Astrocyte (in vitro differentiated cells and primary cell): ENCODE measurements at regions not wholly inside any gene's neighbourhood (a gene's known extent, or its start where the extent isn't known, plus 50 kb on each side); places are given as distances from the start of the nearest gene placed in this dataset.

Experiments used
- DNase-seq: peaks from one replicate; pipeline ENCODE4 v3.0.0-alpha.2; 2010; ENCODE audit warnings: low read depth
- FAIRE-seq: peaks from 2 replicates; lab custom pipeline; 2011; peaks lifted over from hg19 to GRCh38; lab: Jason Lieb, UNC
- H2AFZ ChIP-seq: 2 replicates; pipeline ENCODE4 v1.6.0; 2012; ENCODE audit warnings: low read depth, low read length, inconsistent platforms
- H3K27ac ChIP-seq: 2 replicates; pipeline ENCODE4 v1.5.1; 2011; ENCODE audit warnings: low read depth, low read length, inconsistent platforms
- H3K27me3 ChIP-seq: 2 replicates; pipeline ENCODE4 v1.6.0; 2011; ENCODE audit warnings: low read length, inconsistent platforms; ENCODE audit not compliant: insufficient read depth
- H3K36me3 ChIP-seq: 2 replicates; pipeline ENCODE4 v1.5.1; 2011; ENCODE audit warnings: low read length, inconsistent platforms; ENCODE audit not compliant: insufficient read depth
- H3K4me1 ChIP-seq: 2 replicates; pipeline ENCODE4 v1.5.1; 2011; ENCODE audit warnings: low read length, inconsistent platforms; ENCODE audit not compliant: insufficient read depth
- H3K4me2 ChIP-seq: 2 replicates; pipeline ENCODE4 v1.6.0; 2012; ENCODE audit warnings: low read length, inconsistent platforms
- H3K4me3 ChIP-seq: 2 replicates; pipeline ENCODE4 v1.5.1; 2011; ENCODE audit warnings: low read depth, mild to moderate bottlenecking, low read length, inconsistent platforms; ENCODE audit not compliant: insufficient read depth
- H3K79me2 ChIP-seq: 2 replicates; pipeline ENCODE4 v1.6.0; 2012; ENCODE audit warnings: mild to moderate bottlenecking, low read length, inconsistent platforms; ENCODE audit not compliant: insufficient read depth
- H3K9ac ChIP-seq: 2 replicates; pipeline ENCODE4 v1.6.0; 2012; ENCODE audit warnings: mild to moderate bottlenecking, low read length, inconsistent platforms
- H3K9me3 ChIP-seq: 2 replicates; pipeline ENCODE4 v1.5.1; 2012; ENCODE audit warnings: low read depth, mild to moderate bottlenecking, low read length, inconsistent platforms; ENCODE audit not compliant: insufficient read depth
- H4K20me1 ChIP-seq: 2 replicates; pipeline ENCODE4 v1.6.0; 2012; ENCODE audit warnings: low read length, inconsistent platforms; ENCODE audit not compliant: insufficient read depth
- H3K27ac Mint-ChIP-seq: one replicate; pipeline ENCODE4 v1.8.0; 2021; ENCODE audit warnings: mild to moderate bottlenecking, mixed read lengths; ENCODE audit not compliant: unreplicated experiment
- H3K27me3 Mint-ChIP-seq: one replicate; pipeline ENCODE4 v1.8.0; 2021; ENCODE audit warnings: low read depth, mixed read lengths; ENCODE audit not compliant: unreplicated experiment
- H3K36me3 Mint-ChIP-seq: one replicate; pipeline ENCODE4 v1.8.0; 2021; ENCODE audit warnings: low read depth, mixed read lengths; ENCODE audit not compliant: unreplicated experiment
- H3K4me1 Mint-ChIP-seq: one replicate; pipeline ENCODE4 v1.8.0; 2021; ENCODE audit warnings: low read depth, mixed read lengths; ENCODE audit not compliant: unreplicated experiment
- H3K4me3 Mint-ChIP-seq: one replicate; pipeline ENCODE4 v1.8.0; 2021; ENCODE audit warnings: mild to moderate bottlenecking, moderate library complexity, mixed read lengths; ENCODE audit not compliant: unreplicated experiment
- H3K9me3 Mint-ChIP-seq: one replicate; pipeline ENCODE4 v1.8.0; 2021; ENCODE audit warnings: mild to moderate bottlenecking, mixed read lengths; ENCODE audit not compliant: unreplicated experiment
- EZH2 ChIP-seq: IDR thresholded peaks from 2 replicates; pipeline ENCODE4 v1.6.1; 2012; ENCODE audit warnings: mild to moderate bottlenecking, low read length, inconsistent platforms; ENCODE audit not compliant: insufficient read depth
- TF ChIP-seq, protein P1 (sequence below): IDR thresholded peaks from 2 replicates; pipeline ENCODE4 v1.5.1; 2011; ENCODE audit warnings: low read depth, mild to moderate bottlenecking, inconsistent platforms, low read length, moderate library complexity; ENCODE audit not compliant: insufficient read depth

DNA sequence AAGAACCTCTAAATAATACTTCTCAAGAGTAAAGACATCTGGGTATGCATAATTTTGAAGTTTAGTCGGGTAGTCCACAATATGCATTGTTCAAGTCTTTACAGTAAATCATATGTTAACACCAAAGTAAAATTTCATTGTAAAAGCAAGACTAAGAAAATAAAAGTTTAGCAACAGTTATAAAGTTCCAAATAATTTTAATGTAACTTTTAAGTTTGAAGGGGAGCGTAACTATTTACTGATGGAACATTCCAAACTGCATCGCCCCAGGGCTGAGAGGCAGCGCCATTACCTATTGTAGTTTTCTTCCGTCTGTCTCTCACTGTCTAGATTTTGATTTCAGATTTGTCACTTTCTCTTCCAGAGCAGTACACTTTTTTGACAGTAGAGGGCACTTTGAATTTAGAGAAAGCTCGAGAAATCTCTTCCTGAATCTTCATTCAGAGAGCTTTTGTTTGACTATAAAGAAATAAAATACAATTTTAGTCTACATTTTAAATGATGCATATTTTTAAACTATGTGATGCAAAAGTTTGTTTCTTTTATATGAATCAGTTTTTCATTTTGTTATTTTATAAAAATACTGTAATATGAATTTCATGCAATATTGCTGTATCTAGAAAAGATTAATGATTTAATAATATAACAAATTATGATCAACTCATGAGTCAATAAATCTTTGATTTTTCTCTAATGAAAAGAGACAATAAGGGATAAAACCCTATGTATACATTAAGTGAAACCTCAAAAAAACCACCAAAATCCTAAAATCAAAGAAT lies 389.8 kb downstream of the FIGN start:
- Histone ChIP-seq H2AFZ (peak overlapping the region; percentile 45), H3K27me3 (no peaks in the 10 kb centered on the region), H4K20me1 (no peaks in the 10 kb centered on the region), H3K4me1 (peaks cover 33% of the 10 kb centered on the region), H3K27ac (no peak overlapping the region), H3K9me3 (no peaks in the 10 kb centered on the region), H3K4me3 (no peak overlapping the region), H3K9ac (peak overlapping the region; percentile 41), H3K4me2 (peak overlapping the region; percentile 72), H3K79me2 (no peaks in the 10 kb centered on the region), H3K36me3 (no peaks in the 10 kb centered on the region)
- no peak for TF ChIP-seq EZH2
- TF ChIP-seq, protein P1, sequence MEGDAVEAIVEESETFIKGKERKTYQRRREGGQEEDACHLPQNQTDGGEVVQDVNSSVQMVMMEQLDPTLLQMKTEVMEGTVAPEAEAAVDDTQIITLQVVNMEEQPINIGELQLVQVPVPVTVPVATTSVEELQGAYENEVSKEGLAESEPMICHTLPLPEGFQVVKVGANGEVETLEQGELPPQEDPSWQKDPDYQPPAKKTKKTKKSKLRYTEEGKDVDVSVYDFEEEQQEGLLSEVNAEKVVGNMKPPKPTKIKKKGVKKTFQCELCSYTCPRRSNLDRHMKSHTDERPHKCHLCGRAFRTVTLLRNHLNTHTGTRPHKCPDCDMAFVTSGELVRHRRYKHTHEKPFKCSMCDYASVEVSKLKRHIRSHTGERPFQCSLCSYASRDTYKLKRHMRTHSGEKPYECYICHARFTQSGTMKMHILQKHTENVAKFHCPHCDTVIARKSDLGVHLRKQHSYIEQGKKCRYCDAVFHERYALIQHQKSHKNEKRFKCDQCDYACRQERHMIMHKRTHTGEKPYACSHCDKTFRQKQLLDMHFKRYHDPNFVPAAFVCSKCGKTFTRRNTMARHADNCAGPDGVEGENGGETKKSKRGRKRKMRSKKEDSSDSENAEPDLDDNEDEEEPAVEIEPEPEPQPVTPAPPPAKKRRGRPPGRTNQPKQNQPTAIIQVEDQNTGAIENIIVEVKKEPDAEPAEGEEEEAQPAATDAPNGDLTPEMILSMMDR = peak; percentile 79
- Mint-ChIP-seq H3K36me3 (no peaks in the 10 kb centered on the region), H3K27ac (peak overlapping the region; percentile 28), H3K9me3 (no peaks in the 10 kb centered on the region), H3K4me1 (peaks cover 38% of the 10 kb centered on the region), H3K27me3 (no peaks in the 10 kb centered on the region), H3K4me3 (no peak overlapping the region)
- no peak for FAIRE-seq
- peak; percentile 18 for DNase-seq

DNA sequence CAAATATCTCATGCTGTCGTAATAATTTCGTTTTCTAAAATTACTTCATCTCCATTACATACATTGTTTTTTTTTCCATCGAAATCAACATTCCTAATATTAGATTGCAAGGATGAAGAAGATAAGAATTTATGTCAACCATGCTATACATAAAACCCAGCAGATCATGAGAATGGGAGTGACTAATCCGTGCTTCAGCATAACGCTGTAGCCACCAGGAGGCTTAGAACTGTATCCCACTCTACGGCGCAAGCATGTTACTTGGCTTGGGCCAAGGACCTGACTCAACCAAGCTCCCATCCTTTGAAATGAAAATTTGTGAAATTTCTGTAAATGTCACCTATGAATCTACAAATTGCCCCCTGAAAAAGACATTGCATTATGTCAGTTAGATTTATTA lies 392.5 kb downstream of the FIGN start:
- no peak for FAIRE-seq
- H3K36me3 Mint-ChIP-seq = no peaks in the 10 kb centered on the region
- no peak overlapping the region for H3K27ac Mint-ChIP-seq

More for the DNA sequence above, 392.5 kb downstream of the FIGN start:
- TF ChIP-seq EZH2 = no peak
- TF ChIP-seq, protein P1 = no peak
- H3K4me3 ChIP-seq = no peak overlapping the region
- no peaks in the 10 kb centered on the region for H3K79me2 ChIP-seq
- Mint-ChIP-seq H3K27me3 (no peaks in the 10 kb centered on the region), H3K4me3 (no peak overlapping the region), H3K9me3 (no peaks in the 10 kb centered on the region), H3K4me1 (peaks cover 19% of the 10 kb centered on the region)
- H2AFZ ChIP-seq = no peak overlapping the region
- no peaks in the 10 kb centered on the region for H3K36me3 ChIP-seq
- H3K27me3 ChIP-seq = no peaks in the 10 kb centered on the region
- H3K9ac ChIP-seq = no peak overlapping the region
- no peak for DNase-seq
- no peak overlapping the region for H3K4me2 ChIP-seq
- H3K4me1 ChIP-seq = peaks cover 17% of the 10 kb centered on the region
- H3K9me3 ChIP-seq = no peaks in the 10 kb centered on the region
- no peak overlapping the region for H3K27ac ChIP-seq
- H4K20me1 ChIP-seq = no peaks in the 10 kb centered on the region
